Mesenchymal stem cell (in vitro differentiated cells and primary cell): ENCODE measurements at regions not wholly inside any gene's neighbourhood (a gene's known extent, or its start where the extent isn't known, plus 50 kb on each side); places are given as distances from the start of the nearest gene placed in this dataset.
"Not testable (repeated sequence)": the region's sequence is repeated elsewhere in the genome, so short reads cannot be mapped to it uniquely, and the experiment has no call there.

Source experiments
- DNase-seq: peaks from one replicate; pipeline ENCODE4 v3.0.0-alpha.2; 2013
- H2AFZ ChIP-seq: one replicate; pipeline ENCODE4 v1.6.1; 2013; ENCODE audit warnings: low read depth, mild to moderate bottlenecking, control low read depth, inconsistent platforms, low read length, moderate library complexity
- H2AK5ac ChIP-seq: 2 replicates; pipeline ENCODE4 v1.6.1; 2013; ENCODE audit warnings: low read length, moderate library complexity, mild to moderate bottlenecking, inconsistent platforms; ENCODE audit not compliant: severe bottlenecking
- H2BK120ac ChIP-seq: one replicate; pipeline ENCODE4 v1.6.1; 2013; ENCODE audit warnings: low read depth, mild to moderate bottlenecking, inconsistent platforms, low read length, moderate library complexity
- H2BK12ac ChIP-seq, 2 experiments: one replicate each; pipeline ENCODE4 v1.6.1; 2013; ENCODE audit warnings: inconsistent platforms in 2 of 2, low read length in 2 of 2, mild to moderate bottlenecking in 2 of 2, moderate library complexity in 2 of 2, control low read depth in 1 of 2
- H2BK15ac ChIP-seq: one replicate; pipeline ENCODE4 v1.6.1; 2013; ENCODE audit warnings: mild to moderate bottlenecking, low read depth, inconsistent platforms; ENCODE audit not compliant: poor library complexity, severe bottlenecking
- H2BK5ac ChIP-seq: 2 replicates; pipeline ENCODE4 v1.6.1; 2013; ENCODE audit warnings: low read depth, mild to moderate bottlenecking, low read length, control low read depth, inconsistent platforms; ENCODE audit not compliant: poor library complexity, severe bottlenecking
- H3K14ac ChIP-seq, 2 experiments: one replicate each; pipeline ENCODE4 v1.6.1; 2013; ENCODE audit warnings: inconsistent platforms in 2 of 2, low read length in 2 of 2, control low read depth in 1 of 2, mild to moderate bottlenecking in 1 of 2, moderate library complexity in 1 of 2
- H3K18ac ChIP-seq, 2 experiments: one replicate each; pipeline ENCODE4 v1.6.1; 2013; ENCODE audit warnings: inconsistent platforms in 2 of 2, low read length in 2 of 2, control low read depth in 1 of 2, low read depth in 1 of 2, mild to moderate bottlenecking in 1 of 2
- H3K23ac ChIP-seq, 2 experiments: one replicate each; pipeline ENCODE4 v1.6.1; 2013; ENCODE audit warnings: inconsistent platforms in 2 of 2, low read length in 2 of 2, mild to moderate bottlenecking in 2 of 2, moderate library complexity in 2 of 2, control low read depth in 1 of 2
- H3K27ac ChIP-seq: 2 replicates; pipeline ENCODE4 v1.5.1; 2013; ENCODE audit warnings: mild to moderate bottlenecking, moderate library complexity, low read length, control low read depth, inconsistent platforms; ENCODE audit not compliant: poor library complexity, severe bottlenecking
- H3K27me3 ChIP-seq, 2 experiments: 2 replicates each; pipeline versions ENCODE4 v1.6.1 to v1.7.0; 2013; ENCODE audit warnings: low read length in 2 of 2, mild to moderate bottlenecking in 2 of 2, moderate library complexity in 2 of 2, control low read depth in 1 of 2, inconsistent platforms in 1 of 2; ENCODE audit not compliant: control insufficient read depth in 1 of 2, insufficient read depth in 1 of 2
- H3K36me3 ChIP-seq, 2 experiments: 2 replicates each; pipeline versions ENCODE4 v1.6.1 to v1.7.0; 2013; ENCODE audit warnings: low read length in 2 of 2, control low read depth in 1 of 2, inconsistent platforms in 1 of 2, low read depth in 1 of 2, mild to moderate bottlenecking in 1 of 2; ENCODE audit not compliant: insufficient read depth in 2 of 2, control insufficient read depth in 1 of 2
- H3K4ac ChIP-seq, 2 experiments: one replicate each; pipeline ENCODE4 v1.6.1; 2013; ENCODE audit warnings: inconsistent platforms in 2 of 2, low read length in 2 of 2, mild to moderate bottlenecking in 2 of 2, moderate library complexity in 2 of 2, control low read depth in 1 of 2, low read depth in 1 of 2
- H3K4me1 ChIP-seq: 2 replicates; pipeline ENCODE4 v1.6.1; 2013; ENCODE audit warnings: low read depth, low read length, control low read depth; ENCODE audit not compliant: control insufficient read depth, insufficient read depth
- H3K4me2 ChIP-seq: 2 replicates; pipeline ENCODE4 v1.6.1; 2013; ENCODE audit warnings: low read length, mild to moderate bottlenecking, inconsistent platforms; ENCODE audit not compliant: poor library complexity, severe bottlenecking
- H3K4me3 ChIP-seq, 2 experiments: 2 replicates each; pipeline versions ENCODE4 v1.5.1 to v1.7.0; 2013; ENCODE audit warnings: low read length in 2 of 2, mild to moderate bottlenecking in 2 of 2, control low read depth in 1 of 2, low read depth in 1 of 2; ENCODE audit not compliant: insufficient read depth in 1 of 2
- H3K79me1 ChIP-seq: replicated peaks from 2 replicates; pipeline ENCODE4 v1.6.1; 2013; ENCODE audit warnings: mild to moderate bottlenecking, control low read depth, low read length, inconsistent platforms; ENCODE audit not compliant: poor library complexity, severe bottlenecking
- H3K9ac ChIP-seq: 2 replicates; pipeline ENCODE4 v1.7.0; 2013; ENCODE audit warnings: mild to moderate bottlenecking, low read length, moderate library complexity
- H3K9me3 ChIP-seq: 2 replicates; pipeline ENCODE4 v1.7.0; 2013; ENCODE audit warnings: mild to moderate bottlenecking, low read length; ENCODE audit not compliant: control insufficient read depth
- H4K8ac ChIP-seq: one replicate; pipeline ENCODE4 v1.6.1; 2013; ENCODE audit warnings: inconsistent platforms, mild to moderate bottlenecking, low read length, moderate library complexity
- H4K91ac ChIP-seq: one replicate; pipeline ENCODE4 v1.6.1; 2013; ENCODE audit warnings: mild to moderate bottlenecking, low read length, inconsistent platforms
- WGBS: methylation state at CpG from one replicate; pipeline ENCODE4 v1.1.7; 2013; ENCODE audit warnings: mixed read lengths; 5-methylcytosine and 5-hydroxymethylcytosine counted together

GRCh38 chr9:22508354-22508753, 61.7 kb downstream of the DMRTA1 start:
- not testable (repeated sequence) for H3K27ac ChIP-seq, H3K4ac ChIP-seq, H2BK12ac ChIP-seq, H2BK5ac ChIP-seq, H3K9ac ChIP-seq, H3K4me2 ChIP-seq, H2AK5ac ChIP-seq, H2BK15ac ChIP-seq, H2BK120ac ChIP-seq, H3K36me3 ChIP-seq, H3K79me1 ChIP-seq, H3K23ac ChIP-seq, H3K4me3 ChIP-seq, DNase-seq, H2AFZ ChIP-seq, H4K91ac ChIP-seq, H3K4me1 ChIP-seq, H3K9me3 ChIP-seq, H3K18ac ChIP-seq, H4K8ac ChIP-seq, H3K27me3 ChIP-seq
- 88% methylated on average over 6 of the region's 6 CpGs for WGBS
- H3K14ac ChIP-seq = peak overlapping the region in 1 of 2 experiments; percentile 32

GRCh38 chr9:22508790-22509189, 62.2 kb downstream of the DMRTA1 start:
- no peak overlapping the region for H2BK12ac ChIP-seq
- H2AK5ac ChIP-seq = no peak overlapping the region
- no peak overlapping the region for H2BK15ac ChIP-seq
- no peak overlapping the region for H4K8ac ChIP-seq
- no peak overlapping the region for H3K4ac ChIP-seq
- H3K4me1 ChIP-seq = no peaks in the 10 kb centered on the region
- no peak overlapping the region for H3K23ac ChIP-seq
- H4K91ac ChIP-seq = no peak overlapping the region
- WGBS = 88% methylated on average over 9 of the region's 11 CpGs
- H3K27ac ChIP-seq = no peak overlapping the region
- no peak overlapping the region for H3K4me3 ChIP-seq
- no peak overlapping the region for H3K18ac ChIP-seq
- H3K14ac ChIP-seq = no peak overlapping the region
- H2AFZ ChIP-seq = no peak overlapping the region
- no peak overlapping the region for H2BK5ac ChIP-seq
- no peaks in the 10 kb centered on the region for H3K27me3 ChIP-seq
- H3K36me3 ChIP-seq = no peaks in the 10 kb centered on the region
- H3K9me3 ChIP-seq = no peaks in the 10 kb centered on the region
- H3K9ac ChIP-seq = no peak overlapping the region
- H3K79me1 ChIP-seq = no peaks in the 10 kb centered on the region
- H3K4me2 ChIP-seq = no peak overlapping the region
- DNase-seq = no peak
- H2BK120ac ChIP-seq = no peak overlapping the region

- Histone ChIP-seq H2BK12ac (no peak overlapping the region), H2BK120ac (no peak overlapping the region), H3K18ac (no peak overlapping the region), H3K9ac (no peak overlapping the region), H3K9me3 (no peaks in the 10 kb centered on the region), H2BK15ac (no peak overlapping the region), H3K14ac (no peak overlapping the region), H2BK5ac (no peak overlapping the region), H3K4me1 (no peaks in the 10 kb centered on the region), H3K4me3 (no peak overlapping the region), H3K27me3 (no peaks in the 10 kb centered on the region), H2AK5ac (no peak overlapping the region), H4K91ac (no peak overlapping the region), H3K23ac (no peak overlapping the region), H3K79me1 (no peaks in the 10 kb centered on the region), H4K8ac (no peak overlapping the region), H3K27ac (no peak overlapping the region), H3K4me2 (no peak overlapping the region), H3K36me3 (no peaks in the 10 kb centered on the region), H2AFZ (no peak overlapping the region), H3K4ac (no peak overlapping the region)
- no CpG with 5 or more reads among the region's 3 CpGs for WGBS
- no peak for DNase-seq
These were observed 65.9 kb downstream of the DMRTA1 start for GRCh38 chr9:22512495-22512894.

GRCh38 chr9:22514871-22515270, 68.2 kb downstream of the DMRTA1 start:
- Histone ChIP-seq H3K4me3 (no peak overlapping the region), H3K4me2 (no peak overlapping the region), H2AFZ (no peak overlapping the region), H3K4ac (no peak overlapping the region), H3K18ac (no peak overlapping the region), H2BK5ac (no peak overlapping the region), H2BK15ac (no peak overlapping the region), H3K27ac (no peak overlapping the region), H3K9ac (no peak overlapping the region), H3K4me1 (no peaks in the 10 kb centered on the region), H3K79me1 (no peaks in the 10 kb centered on the region), H4K91ac (no peak overlapping the region), H2AK5ac (no peak overlapping the region), H2BK12ac (no peak overlapping the region), H4K8ac (no peak overlapping the region), H3K27me3 (no peaks in the 10 kb centered on the region), H3K23ac (no peak overlapping the region), H3K9me3 (no peaks in the 10 kb centered on the region), H3K14ac (no peak overlapping the region), H3K36me3 (no peaks in the 10 kb centered on the region), H2BK120ac (no peak overlapping the region)
- DNase-seq = peak; percentile 13
